H1 (cell line): ENCODE measurements at regions not wholly inside any gene's neighbourhood (a gene's known extent, or its start where the extent isn't known, plus 50 kb on each side); places are given as distances from the start of the nearest gene placed in this dataset.

ENCODE experiments used
- CTCF ChIA-PET: fragments of 300-600 bp; sonication (Branson Sonifier 250); formaldehyde crosslinking; loops from one replicate; lab custom pipeline; 2021; ENCODE audit not compliant: partially characterized antibody; lab: Charles Lee
- POLR2A ChIA-PET: fragments of 300-600 bp; sonication (Branson Sonifier 250); formaldehyde crosslinking; loops from one replicate; lab custom pipeline; 2021; ENCODE audit warnings: inconsistent platforms; ENCODE audit not compliant: partially characterized antibody; lab: Charles Lee
- DNase-seq, 2 experiments: peaks; one replicate each; pipeline versions ENCODE4 v3.0.0 to v3.0.0-alpha.2; 2010 to 2022; ENCODE audit warnings: low spot score in 2 of 2, low read depth in 1 of 2, mixed read lengths in 1 of 2
- FAIRE-seq: peaks from 2 replicates; lab custom pipeline; 2011; peaks lifted over from hg19 to GRCh38; lab: Jason Lieb, UNC
- H2AFZ ChIP-seq: 2 replicates; pipeline ENCODE4 v1.8.1; 2012; ENCODE audit warnings: low read length, inconsistent platforms
- H2AK5ac ChIP-seq: 2 replicates; pipeline ENCODE4 v1.6.1; 2013; ENCODE audit warnings: low read depth, low read length
- H2BK120ac ChIP-seq: replicated peaks from 2 replicates; pipeline ENCODE3; 2013; ENCODE audit warnings: low read depth, low read length, inconsistent platforms
- H2BK12ac ChIP-seq: 2 replicates; pipeline ENCODE4 v1.6.1; 2013; ENCODE audit warnings: low read depth, low read length
- H2BK15ac ChIP-seq: 2 replicates; pipeline ENCODE4 v1.6.1; 2013; ENCODE audit warnings: low read length
- H2BK20ac ChIP-seq: 2 replicates; pipeline ENCODE4 v1.6.1; 2013; ENCODE audit warnings: low read length
- H2BK5ac ChIP-seq: 2 replicates; pipeline ENCODE4 v1.6.1; 2013; ENCODE audit warnings: low read depth, low read length
- H3K14ac ChIP-seq: 2 replicates; pipeline ENCODE4 v1.6.1; 2013; ENCODE audit warnings: inconsistent platforms; ENCODE audit not compliant: insufficient read length
- H3K18ac ChIP-seq: 2 replicates; pipeline ENCODE4 v1.6.1; 2013; ENCODE audit warnings: low read length; ENCODE audit errors: extremely low read depth
- H3K23ac ChIP-seq: 2 replicates; pipeline ENCODE4 v1.6.1; 2013; ENCODE audit warnings: inconsistent platforms; ENCODE audit not compliant: insufficient read length
- H3K23me2 ChIP-seq: 2 replicates; pipeline ENCODE4 v1.6.1; 2013; ENCODE audit warnings: low read depth, low read length
- H3K27ac ChIP-seq: 2 replicates; pipeline ENCODE4 v1.6.1; 2011; ENCODE audit warnings: low read depth, low read length, inconsistent platforms
- H3K27me3 ChIP-seq, 4 experiments: replicated peaks in 1 of 4; 1 replicate in 1 of 4; 2 replicates in 3 of 4; pipeline versions ENCODE4 v1.6.1 to v1.8.1; 2011 to 2013; ENCODE audit warnings: low read length in 3 of 4, mild to moderate bottlenecking in 3 of 4, inconsistent platforms in 2 of 4, mixed read lengths in 2 of 4, moderate library complexity in 1 of 4; ENCODE audit not compliant: control insufficient read depth in 3 of 4, insufficient read depth in 3 of 4; ENCODE audit errors: extremely low read depth in 1 of 4
- H3K36me3 ChIP-seq, 4 experiments: 2 replicates each; pipeline versions ENCODE4 v1.6.1 to v1.8.1; 2011 to 2013; ENCODE audit warnings: mild to moderate bottlenecking in 4 of 4, low read length in 3 of 4, moderate library complexity in 2 of 4, control low read depth in 1 of 4, inconsistent platforms in 1 of 4; ENCODE audit not compliant: insufficient read depth in 4 of 4, control insufficient read depth in 2 of 4
- H3K4ac ChIP-seq: replicated peaks from 2 replicates; pipeline ENCODE3; 2013; ENCODE audit warnings: low read length, low read depth, mixed read lengths, inconsistent platforms; ENCODE audit not compliant: insufficient read length
- H3K4me1 ChIP-seq, 4 experiments: replicated peaks in 1 of 4; 1 replicate in 1 of 4; 2 replicates in 3 of 4; pipeline versions ENCODE4 v1.6.1 to v1.8.1; 2011 to 2013; ENCODE audit warnings: low read length in 3 of 4, inconsistent platforms in 2 of 4, mixed read lengths in 1 of 4; ENCODE audit not compliant: insufficient read depth in 4 of 4, control insufficient read depth in 3 of 4
- H3K4me2 ChIP-seq, 2 experiments: 2 replicates each; pipeline versions ENCODE4 v1.6.1 to v1.8.1; 2011 to 2013; ENCODE audit warnings: low read depth in 2 of 2, low read length in 2 of 2, control low read depth in 1 of 2, inconsistent platforms in 1 of 2, mild to moderate bottlenecking in 1 of 2; ENCODE audit not compliant: insufficient read depth in 1 of 2
- H3K4me3 ChIP-seq, 4 experiments: fragments of 200-600, 300-600 bp in 1 of 4; sonication (generic), shearing (Covaris generic), sonication (Bioruptor Twin) in 1 of 4; 2 replicates each; pipeline versions ENCODE4 v1.5.1 to v1.8.1; 2011 to 2016; ENCODE audit warnings: low read length in 4 of 4, low read depth in 3 of 4, control low read depth in 2 of 4, inconsistent platforms in 2 of 4, mild to moderate bottlenecking in 2 of 4, mixed read lengths in 1 of 4, moderate library complexity in 1 of 4; ENCODE audit not compliant: insufficient read depth in 2 of 4; ENCODE audit errors: extremely low read depth in 1 of 4
- H3K56ac ChIP-seq: replicated peaks from 2 replicates; pipeline ENCODE3; 2013; ENCODE audit warnings: low read depth, mild to moderate bottlenecking, mixed read lengths, low read length, inconsistent platforms; ENCODE audit not compliant: insufficient read length
- H3K79me1 ChIP-seq: 2 replicates; pipeline ENCODE4 v1.6.1; 2013; ENCODE audit warnings: low read depth, low read length, control low read depth
- H3K79me2 ChIP-seq, 2 experiments: 2 replicates each; pipeline versions ENCODE4 v1.6.1 to v1.8.1; 2012 to 2013; ENCODE audit warnings: low read length in 2 of 2, mild to moderate bottlenecking in 2 of 2, inconsistent platforms in 1 of 2; ENCODE audit not compliant: insufficient read depth in 2 of 2, control insufficient read depth in 1 of 2
- H3K9ac ChIP-seq, 4 experiments: replicated peaks in 1 of 4; 1 replicate in 1 of 4; 2 replicates in 3 of 4; pipeline versions ENCODE4 v1.6.1 to v1.8.1; 2011 to 2013; ENCODE audit warnings: low read depth in 3 of 4, low read length in 3 of 4, control low read depth in 2 of 4, mild to moderate bottlenecking in 2 of 4, moderate library complexity in 2 of 4, inconsistent platforms in 1 of 4; ENCODE audit errors: extremely low read depth in 1 of 4
- H3K9me3 ChIP-seq, 2 experiments: 2 replicates each; pipeline versions ENCODE4 v1.6.1 to v1.8.1; 2012 to 2013; ENCODE audit warnings: mild to moderate bottlenecking in 2 of 2, moderate library complexity in 2 of 2, control low read depth in 1 of 2, inconsistent platforms in 1 of 2, low read depth in 1 of 2, low read length in 1 of 2, mixed read lengths in 1 of 2; ENCODE audit not compliant: insufficient read depth in 2 of 2
- H4K20me1 ChIP-seq, 2 experiments: replicated peaks in 1 of 2; 2 replicates each; pipeline versions ENCODE3 to v1.8.1; 2011 to 2013; ENCODE audit warnings: inconsistent platforms in 2 of 2, low read length in 2 of 2, mild to moderate bottlenecking in 1 of 2; ENCODE audit not compliant: insufficient read depth in 2 of 2, control insufficient read depth in 1 of 2
- H4K5ac ChIP-seq: 2 replicates; pipeline ENCODE4 v1.6.1; 2013; ENCODE audit warnings: low read length, low read depth, mixed read lengths, inconsistent platforms; ENCODE audit not compliant: insufficient read length
- H4K8ac ChIP-seq: 2 replicates; pipeline ENCODE4 v1.8.0; 2013; ENCODE audit warnings: mild to moderate bottlenecking, moderate library complexity, low read length, inconsistent platforms; ENCODE audit not compliant: insufficient read depth; ENCODE audit errors: extremely low read depth
- H4K91ac ChIP-seq: replicated peaks from 2 replicates; pipeline ENCODE3; 2013; ENCODE audit warnings: low read length, mixed read lengths, inconsistent platforms; ENCODE audit not compliant: insufficient read length
- ASH2L ChIP-seq: fragments of 200-600, 300-600 bp; sonication (generic); IDR thresholded peaks from one replicate; pipeline ENCODE4 v1.7.1; 2017; ENCODE audit warnings: low read length
- BCL11A ChIP-seq, 2 experiments: IDR thresholded peaks; one replicate each; pipeline ENCODE4 v1.6.1; 2011; ENCODE audit warnings: low read depth in 2 of 2, low read length in 2 of 2, mild to moderate bottlenecking in 2 of 2
- EP300 ChIP-seq, 2 experiments: IDR thresholded peaks; 1 replicate in 1 of 2; 2 replicates in 1 of 2; pipeline ENCODE4 v1.6.1; 2011 to 2012; ENCODE audit warnings: low read depth in 2 of 2, low read length in 2 of 2, mild to moderate bottlenecking in 2 of 2, borderline replicate concordance in 1 of 2, inconsistent platforms in 1 of 2, moderate library complexity in 1 of 2
- GABPA ChIP-seq: IDR thresholded peaks from 2 replicates; pipeline ENCODE4 v1.6.1; 2011; ENCODE audit warnings: mild to moderate bottlenecking, low read length, moderate library complexity, borderline replicate concordance; ENCODE audit not compliant: insufficient read depth
- KDM1A ChIP-seq: fragments of 200-600, 300-600 bp; sonication (generic); IDR thresholded peaks from 2 replicates; pipeline ENCODE4 v1.7.1; 2016; ENCODE audit warnings: mild to moderate bottlenecking, low read length, borderline replicate concordance
- KDM5A ChIP-seq: fragments of 200-600 bp; IDR thresholded peaks from 2 replicates; pipeline ENCODE4 v1.7.1; 2012; ENCODE audit warnings: mild to moderate bottlenecking, low read length, inconsistent platforms, mixed read lengths
- NRF1 ChIP-seq: IDR thresholded peaks from 2 replicates; pipeline ENCODE4 v1.6.1; 2011; ENCODE audit warnings: mild to moderate bottlenecking, low read depth, low read length, improper control_type of control experiment
- POLR2A ChIP-seq, 2 experiments: IDR thresholded peaks; 1 replicate in 1 of 2; 2 replicates in 1 of 2; pipeline ENCODE4 v1.6.1; 2011; ENCODE audit warnings: low read depth in 2 of 2, low read length in 2 of 2, mild to moderate bottlenecking in 2 of 2; ENCODE audit errors: control extremely low read depth in 1 of 2
- RFX5 ChIP-seq: IDR thresholded peaks from 2 replicates; pipeline ENCODE4 v1.6.1; 2011; ENCODE audit warnings: low read depth, low read length, improper control_type of control experiment, borderline replicate concordance
- SIN3A ChIP-seq, 2 experiments: IDR thresholded peaks in 1 of 2; conservative IDR thresholded peaks in 1 of 2; 2 replicates each; pipeline ENCODE4 v1.6.1; 2011 to 2012; ENCODE audit warnings: low read length in 2 of 2, improper control_type of control experiment in 1 of 2, low read depth in 1 of 2, mild to moderate bottlenecking in 1 of 2
- SP4 ChIP-seq: IDR thresholded peaks from 2 replicates; pipeline ENCODE4 v1.6.1; 2012; ENCODE audit warnings: low read length, inconsistent platforms
- SUZ12 ChIP-seq: fragments of 200-600 bp; sonication (generic); IDR thresholded peaks from 2 replicates; pipeline ENCODE4 v1.6.1; 2012; ENCODE audit warnings: mild to moderate bottlenecking, inconsistent platforms, low read length, moderate library complexity, mixed read lengths
- TAF1 ChIP-seq: IDR thresholded peaks from 2 replicates; pipeline ENCODE4 v1.6.1; 2011; ENCODE audit warnings: mild to moderate bottlenecking, low read depth, low read length
- WGBS, 2 experiments: shearing (Covaris generic) in 1 of 2; methylation state at CpG; one replicate each; pipeline versions ENCODE4 v1.1.6 to v1.1.7; 2013 to 2015; ENCODE audit warnings: low lambda C conversion rate in 2 of 2, mixed read lengths in 2 of 2, inconsistent platforms in 1 of 2, low coverage in 1 of 2, missing lambda C conversion rate in 1 of 2; ENCODE audit not compliant: insufficient replicate concordance in 2 of 2, insufficient coverage in 1 of 2, insufficient read length in 1 of 2; ENCODE audit errors: extremely low coverage in 1 of 2, missing lambda C conversion rate in 1 of 2; 5-methylcytosine and 5-hydroxymethylcytosine counted together

DNA sequence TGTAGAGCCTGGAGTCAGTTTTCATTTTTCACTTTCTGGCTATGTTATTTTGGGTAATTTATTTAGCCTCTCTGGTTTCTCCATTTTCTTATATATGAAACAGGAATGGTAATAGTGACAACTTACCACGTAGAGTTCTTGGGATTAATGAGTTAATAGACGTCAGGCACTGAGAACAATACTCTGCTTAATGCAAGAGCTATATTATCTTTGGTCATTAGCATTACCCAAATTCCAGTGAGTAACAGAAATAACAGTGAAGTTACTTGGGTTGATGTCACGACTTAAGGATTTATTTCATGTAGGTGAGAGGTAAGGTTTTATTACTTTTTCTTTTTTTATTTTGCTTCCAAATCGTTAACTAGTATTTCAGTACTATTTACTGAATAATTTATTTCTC lies 601.0 kb upstream of the GCFC2 start:
- no peak overlapping the region for H3K4me2 ChIP-seq
- no peak overlapping the region for H3K4ac ChIP-seq
- ChIA-PET CTCF (no interaction called here), POLR2A (no interaction called here)
- H2BK5ac ChIP-seq: no peak overlapping the region
- no peak overlapping the region for H4K5ac ChIP-seq
- no peaks in the 10 kb centered on the region for H3K79me1 ChIP-seq
- H3K9ac ChIP-seq: no peak overlapping the region
- H2BK12ac ChIP-seq: no peak overlapping the region
- no peak overlapping the region for H3K14ac ChIP-seq
- H4K20me1 ChIP-seq: no peaks in the 10 kb centered on the region
- H3K56ac ChIP-seq: no peak overlapping the region
- H3K4me1 ChIP-seq: peaks cover 0 to 2% (median 0%) of the 10 kb centered on the region in 4 experiments; a peak in 1 of 7 replicates
- H2BK15ac ChIP-seq: no peak overlapping the region
- H3K36me3 ChIP-seq: no peaks in the 10 kb centered on the region
- no peaks in the 10 kb centered on the region for H3K27me3 ChIP-seq
- no peak overlapping the region for H2BK120ac ChIP-seq
- H4K91ac ChIP-seq: no peak overlapping the region
- no peak overlapping the region for H3K23ac ChIP-seq
- no peak overlapping the region for H3K4me3 ChIP-seq
- H2BK20ac ChIP-seq: no peak overlapping the region
- H3K27ac ChIP-seq: no peak overlapping the region
- 90% methylated on average over 4 of the region's 4 CpGs; no CpG with 5 or more reads in 1 of the 2 experiments for WGBS, 2 experiments
- no peaks in the 10 kb centered on the region for H3K23me2 ChIP-seq
- DNase-seq: no peak
- no peak overlapping the region for H2AK5ac ChIP-seq
- H4K8ac ChIP-seq: no peak overlapping the region
- no peak for FAIRE-seq
- no peak overlapping the region for H2AFZ ChIP-seq
- no peak overlapping the region for H3K18ac ChIP-seq
- no peaks in the 10 kb centered on the region for H3K9me3 ChIP-seq
- no peaks in the 10 kb centered on the region for H3K79me2 ChIP-seq
- TF ChIP-seq SUZ12 (no peak), POLR2A (IDR thresholded peaks at IDR 0.05; ENCODE audit: control extremely low read depth in 1 of 2, low read depth in 2 of 2, low read length in 2 of 2) (no peak), NRF1 (no peak), KDM1A (no peak), SP4 (no peak), KDM5A (no peak), ASH2L (no peak), GABPA (no peak), BCL11A (IDR thresholded peaks at IDR 0.05; ENCODE audit: low read depth in 2 of 2, low read length in 2 of 2) (no peak), TAF1 (no peak), SIN3A (conservative IDR thresholded peaks at IDR 0.05 in 1 of 2, IDR thresholded peaks at IDR 0.05 in 1 of 2; ENCODE audit: low read depth in 1 of 2, low read length in 2 of 2) (no peak), EP300 (IDR thresholded peaks at IDR 0.05; ENCODE audit: borderline replicate concordance in 1 of 2, low read depth in 2 of 2, low read length in 2 of 2) (no peak), RFX5 (no peak)
